K562 (cell line): ENCODE measurements at regions not wholly inside any gene's neighbourhood (a gene's known extent, or its start where the extent isn't known, plus 50 kb on each side); places are given as distances from the start of the nearest gene placed in this dataset.

Source experiments
- DACH1 ChIP-seq: fragments of 450-650 bp; IDR thresholded peaks from 2 replicates; pipeline ENCODE4 v1.6.1; 2018; ENCODE audit not compliant: partially characterized antibody
- ESRRA ChIP-seq: fragments of 450-650 bp; IDR thresholded peaks from 2 replicates; pipeline ENCODE4 v1.6.1; 2014; ENCODE audit warnings: low read depth, mild to moderate bottlenecking, moderate library complexity, borderline replicate concordance
- EZH2 ChIP-seq: IDR thresholded peaks from 2 replicates; pipeline ENCODE4 v1.6.1; 2012; ENCODE audit warnings: low read depth, mild to moderate bottlenecking, inconsistent platforms, low read length, borderline replicate concordance
- HES1 ChIP-seq: fragments of 450-650 bp; IDR thresholded peaks from 2 replicates; pipeline ENCODE4 v1.6.1; 2016; ENCODE audit warnings: low read depth, mild to moderate bottlenecking, moderate library complexity
- MAX ChIP-seq: sonication (generic); formaldehyde crosslinking; IDR thresholded peaks from 2 replicates; pipeline ENCODE4 v1.9.0; 2022; ENCODE audit warnings: mild to moderate bottlenecking, missing genetic modification reagents
- NFYB ChIP-seq: IDR thresholded peaks from 2 replicates; pipeline ENCODE4 v1.6.1; 2011; ENCODE audit warnings: mild to moderate bottlenecking, moderate library complexity; ENCODE audit not compliant: insufficient read length; ENCODE audit errors: extremely low read depth
- PHB2 ChIP-seq: fragments of 450-650 bp; IDR thresholded peaks from 2 replicates; pipeline ENCODE4 v1.6.1; 2017; ENCODE audit warnings: low read depth
- POLR2A ChIP-seq: fragments of 450-650 bp; conservative IDR thresholded peaks from 2 replicates; pipeline ENCODE4 v1.6.1; 2016
- SLC30A9 ChIP-seq: fragments of 250-450 bp; sonication (Bioruptor Pico); IDR thresholded peaks from 2 replicates; pipeline ENCODE4 v1.8.0; 2022; ENCODE audit warnings: mild to moderate bottlenecking, moderate library complexity
- ZNF175 ChIP-seq: fragments of 200-800 bp; sonication (Bioruptor generic); IDR thresholded peaks from 2 replicates; pipeline ENCODE4 v1.6.1; 2016; ENCODE audit warnings: low read depth, mild to moderate bottlenecking, missing genetic modification characterization, missing compliant biosample characterization
- ZNF431 ChIP-seq: sonication (generic); formaldehyde crosslinking; IDR thresholded peaks from 2 replicates; pipeline ENCODE4 v1.8.0; 2022; ENCODE audit warnings: mild to moderate bottlenecking, missing genetic modification reagents
- TF ChIP-seq, protein P1 (sequence below): fragments of 250-450 bp; sonication (Bioruptor Pico); IDR thresholded peaks from 2 replicates; pipeline ENCODE4 v1.5.0; 2020; ENCODE audit warnings: mild to moderate bottlenecking
- TF ChIP-seq, protein P2 (sequence below): fragments of 450-650 bp; formaldehyde crosslinking; IDR thresholded peaks from 2 replicates; pipeline ENCODE4 v1.4.0; 2022; ENCODE audit warnings: missing genetic modification characterization
- TF ChIP-seq, protein P3 (sequence below): fragments of 450-650 bp; formaldehyde crosslinking; IDR thresholded peaks from 2 replicates; pipeline ENCODE4 v1.4.0; 2020; ENCODE audit warnings: mild to moderate bottlenecking, moderate library complexity

- TF ChIP-seq SLC30A9 (CRISPR knock-in tag) (no peak), NFYB (no peak), PHB2 (no peak), EZH2 (no peak), DACH1 (no peak), POLR2A (no peak), HES1 (no peak), ZNF431 (CRISPR knock-in tag) (no peak), ESRRA (no peak), ZNF175 (CRISPR knock-in tag) (no peak), MAX (CRISPR knock-in tag) (no peak)
- TF ChIP-seq, protein P1, sequence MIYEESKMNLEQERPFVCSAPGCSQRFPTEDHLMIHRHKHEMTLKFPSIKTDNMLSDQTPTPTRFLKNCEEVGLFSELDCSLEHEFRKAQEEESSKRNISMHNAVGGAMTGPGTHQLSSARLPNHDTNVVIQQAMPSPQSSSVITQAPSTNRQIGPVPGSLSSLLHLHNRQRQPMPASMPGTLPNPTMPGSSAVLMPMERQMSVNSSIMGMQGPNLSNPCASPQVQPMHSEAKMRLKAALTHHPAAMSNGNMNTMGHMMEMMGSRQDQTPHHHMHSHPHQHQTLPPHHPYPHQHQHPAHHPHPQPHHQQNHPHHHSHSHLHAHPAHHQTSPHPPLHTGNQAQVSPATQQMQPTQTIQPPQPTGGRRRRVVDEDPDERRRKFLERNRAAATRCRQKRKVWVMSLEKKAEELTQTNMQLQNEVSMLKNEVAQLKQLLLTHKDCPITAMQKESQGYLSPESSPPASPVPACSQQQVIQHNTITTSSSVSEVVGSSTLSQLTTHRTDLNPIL (CRISPR knock-in tag) = no peak
- TF ChIP-seq, protein P2, sequence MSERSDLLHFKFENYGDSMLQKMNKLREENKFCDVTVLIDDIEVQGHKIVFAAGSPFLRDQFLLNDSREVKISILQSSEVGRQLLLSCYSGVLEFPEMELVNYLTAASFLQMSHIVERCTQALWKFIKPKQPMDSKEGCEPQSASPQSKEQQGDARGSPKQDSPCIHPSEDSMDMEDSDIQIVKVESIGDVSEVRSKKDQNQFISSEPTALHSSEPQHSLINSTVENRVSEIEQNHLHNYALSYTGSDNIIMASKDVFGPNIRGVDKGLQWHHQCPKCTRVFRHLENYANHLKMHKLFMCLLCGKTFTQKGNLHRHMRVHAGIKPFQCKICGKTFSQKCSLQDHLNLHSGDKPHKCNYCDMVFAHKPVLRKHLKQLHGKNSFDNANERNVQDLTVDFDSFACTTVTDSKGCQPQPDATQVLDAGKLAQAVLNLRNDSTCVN (CRISPR knock-in tag) = no peak
- TF ChIP-seq, protein P3, sequence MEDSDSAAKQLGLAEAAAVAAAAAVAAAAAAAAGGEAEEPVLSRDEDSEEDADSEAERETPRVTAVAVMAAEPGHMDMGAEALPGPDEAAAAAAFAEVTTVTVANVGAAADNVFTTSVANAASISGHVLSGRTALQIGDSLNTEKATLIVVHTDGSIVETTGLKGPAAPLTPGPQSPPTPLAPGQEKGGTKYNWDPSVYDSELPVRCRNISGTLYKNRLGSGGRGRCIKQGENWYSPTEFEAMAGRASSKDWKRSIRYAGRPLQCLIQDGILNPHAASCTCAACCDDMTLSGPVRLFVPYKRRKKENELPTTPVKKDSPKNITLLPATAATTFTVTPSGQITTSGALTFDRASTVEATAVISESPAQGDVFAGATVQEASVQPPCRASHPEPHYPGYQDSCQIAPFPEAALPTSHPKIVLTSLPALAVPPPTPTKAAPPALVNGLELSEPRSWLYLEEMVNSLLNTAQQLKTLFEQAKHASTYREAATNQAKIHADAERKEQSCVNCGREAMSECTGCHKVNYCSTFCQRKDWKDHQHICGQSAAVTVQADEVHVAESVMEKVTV (CRISPR knock-in tag) = no peak
Observed at GRCh38 chr18:55031164-55031563, 71.9 kb upstream of the CCDC68 start.
